ENCODE measurements at regions not wholly inside any gene's neighbourhood (a gene's known extent, or its start where the extent isn't known, plus 50 kb on each side); places are given as distances from the start of the nearest gene placed in this dataset.

- H3K4me3 ChIP-seq, result no peak overlapping the region
- intact Hi-C loops (cut with DNase I), result no loop called here
- ATAC-seq (no peak), DNase-seq (no peak)
- TF ChIP-seq POLR2A (IDR thresholded peaks at IDR 0.05) (no peak), CTCF (IDR thresholded peaks at IDR 0.05) (no peak)
- H3K27ac ChIP-seq, result no peak overlapping the region
- no peaks in the 10 kb centered on the region for H3K9me3 ChIP-seq
- no peaks in the 10 kb centered on the region for H3K4me1 ChIP-seq
- 76% methylated on average over 3 of the region's 5 CpGs for WGBS (ENCODE audit: insufficient coverage, low coverage, low lambda C conversion rate, missing lambda C conversion rate)
- no peaks in the 10 kb centered on the region for H3K36me3 ChIP-seq
- no peaks in the 10 kb centered on the region for H3K27me3 ChIP-seq
Observed at GRCh38 chr9:135394699-135395645, 84.6 kb upstream of the PPP1R26 start.

GRCh38 chr9:135397142-135397541 lies 82.4 kb upstream of the PPP1R26 start:
- Histone ChIP-seq H3K4me1 (no peaks in the 10 kb centered on the region), H3K9me3 (no peaks in the 10 kb centered on the region), H3K36me3 (no peaks in the 10 kb centered on the region), H3K27me3 (no peaks in the 10 kb centered on the region), H3K27ac (no peak overlapping the region), H3K4me3 (no peak overlapping the region)
- no peak for DNase-seq
- 71% methylated on average over 1 of the region's 12 CpGs for WGBS (ENCODE audit: insufficient coverage, low coverage, low lambda C conversion rate, missing lambda C conversion rate)
- TF ChIP-seq POLR2A (IDR thresholded peaks at IDR 0.05), result no peak
- no peak for TF ChIP-seq CTCF (IDR thresholded peaks at IDR 0.05)
- intact Hi-C loops (cut with DNase I), result no loop called here
- ATAC-seq, result no peak

GRCh38 chr9:135399000-135399649 lies 80.5 kb upstream of the PPP1R26 start:
- Histone ChIP-seq H3K27me3 (no peaks in the 10 kb centered on the region), H3K4me3 (no peak overlapping the region), H3K27ac (no peak overlapping the region), H3K4me1 (no peaks in the 10 kb centered on the region), H3K9me3 (no peaks in the 10 kb centered on the region), H3K36me3 (no peaks in the 10 kb centered on the region)
- 49% methylated on average over 7 of the region's 18 CpGs for WGBS (ENCODE audit: insufficient coverage, low coverage, low lambda C conversion rate, missing lambda C conversion rate)
- DNase-seq, result no peak
- TF ChIP-seq POLR2A (IDR thresholded peaks at IDR 0.05) (no peak), CTCF (IDR thresholded peaks at IDR 0.05) (no peak)
- no peak for ATAC-seq
- intact Hi-C loops (cut with DNase I), result no loop called here

- H3K9me3 ChIP-seq, result no peaks in the 10 kb centered on the region
- H3K4me3 ChIP-seq, result no peak overlapping the region
- no peaks in the 10 kb centered on the region for H3K27me3 ChIP-seq
- H3K36me3 ChIP-seq, result no peaks in the 10 kb centered on the region
- intact Hi-C loops (cut with DNase I), result no loop called here
- no peak for ATAC-seq
- 20% methylated on average over 3 of the region's 9 CpGs for WGBS (ENCODE audit: insufficient coverage, low coverage, low lambda C conversion rate, missing lambda C conversion rate)
- TF ChIP-seq POLR2A (IDR thresholded peaks at IDR 0.05) (no peak), CTCF (IDR thresholded peaks at IDR 0.05) (no peak)
- H3K4me1 ChIP-seq, result no peaks in the 10 kb centered on the region
- H3K27ac ChIP-seq, result no peak overlapping the region
- DNase-seq, result no peak
Observed at GRCh38 chr9:135400496-135400895, 79.1 kb upstream of the PPP1R26 start.

Data from right lobe of liver (tissue), 6 donors.